WERI-Rb-1 (cell line): ENCODE measurements at regions not wholly inside any gene's neighbourhood (a gene's known extent, or its start where the extent isn't known, plus 50 kb on each side); places are given as distances from the start of the nearest gene placed in this dataset.

Source experiments
- DNase-seq: peaks from one replicate; pipeline ENCODE4 v3.0.0-alpha.2; 2020
- H3K27ac ChIP-seq: fragments of 250-450 bp; sonication (Bioruptor Pico); 2 replicates; pipeline ENCODE4 v1.5.1; 2020; ENCODE audit warnings: mild to moderate bottlenecking, moderate library complexity
- H3K27me3 ChIP-seq: fragments of 250-450 bp; sonication (Bioruptor Pico); 2 replicates; pipeline ENCODE4 v1.5.1; 2021; ENCODE audit warnings: mild to moderate bottlenecking, low read depth, moderate library complexity; ENCODE audit not compliant: insufficient read depth, severe bottlenecking
- H3K36me3 ChIP-seq: fragments of 250-450 bp; sonication (Bioruptor Pico); 2 replicates; pipeline ENCODE4 v1.5.1; 2020; ENCODE audit warnings: mild to moderate bottlenecking, moderate library complexity
- H3K4me3 ChIP-seq: 2 replicates; pipeline ENCODE4 v1.5.1; 2011; ENCODE audit warnings: low read depth, mild to moderate bottlenecking, control low read depth, low read length
- H3K9me3 ChIP-seq: fragments of 250-450 bp; sonication (Bioruptor Pico); 2 replicates; pipeline ENCODE4 v1.5.1; 2021; ENCODE audit warnings: mild to moderate bottlenecking, moderate library complexity; ENCODE audit not compliant: severe bottlenecking
- CTCF ChIP-seq: IDR thresholded peaks from 2 replicates; pipeline ENCODE4 v1.5.1; 2011; ENCODE audit warnings: low read depth, mild to moderate bottlenecking, control low read depth, inconsistent platforms, low read length

DNA sequence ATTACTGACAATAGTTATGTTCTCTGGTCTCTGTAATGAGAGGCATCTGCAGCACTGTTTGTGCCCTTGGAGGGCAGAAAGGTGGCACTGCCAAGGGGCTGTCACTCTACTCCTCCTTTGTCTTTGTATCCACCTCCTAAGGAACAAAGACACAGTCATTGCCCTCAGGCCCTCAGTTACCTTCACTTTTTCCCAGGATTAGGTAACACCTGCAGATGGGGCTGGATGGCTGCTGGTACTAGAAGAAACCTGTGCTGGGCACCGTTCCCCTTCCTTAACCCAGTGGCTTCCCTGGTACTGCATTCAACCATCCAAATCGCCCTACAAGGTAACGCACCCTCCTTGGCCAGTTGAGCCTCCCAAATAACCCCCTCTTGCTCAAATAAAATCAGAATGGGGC is 246.9 kb upstream of the NEBL start:
- no peak for DNase-seq
- Histone ChIP-seq H3K9me3 (no peaks in the 10 kb centered on the region), H3K4me3 (no peak overlapping the region), H3K27me3 (no peaks in the 10 kb centered on the region), H3K27ac (no peak overlapping the region), H3K36me3 (no peaks in the 10 kb centered on the region)
- no peak for TF ChIP-seq CTCF

- no peak for DNase-seq
- Histone ChIP-seq H3K9me3 (no peaks in the 10 kb centered on the region), H3K27ac (no peak overlapping the region), H3K36me3 (no peaks in the 10 kb centered on the region), H3K4me3 (no peak overlapping the region), H3K27me3 (no peaks in the 10 kb centered on the region)
- no peak for TF ChIP-seq CTCF
Observed at GRCh38 chr10:21141946-21142492, 244.9 kb upstream of the NEBL start.

DNA sequence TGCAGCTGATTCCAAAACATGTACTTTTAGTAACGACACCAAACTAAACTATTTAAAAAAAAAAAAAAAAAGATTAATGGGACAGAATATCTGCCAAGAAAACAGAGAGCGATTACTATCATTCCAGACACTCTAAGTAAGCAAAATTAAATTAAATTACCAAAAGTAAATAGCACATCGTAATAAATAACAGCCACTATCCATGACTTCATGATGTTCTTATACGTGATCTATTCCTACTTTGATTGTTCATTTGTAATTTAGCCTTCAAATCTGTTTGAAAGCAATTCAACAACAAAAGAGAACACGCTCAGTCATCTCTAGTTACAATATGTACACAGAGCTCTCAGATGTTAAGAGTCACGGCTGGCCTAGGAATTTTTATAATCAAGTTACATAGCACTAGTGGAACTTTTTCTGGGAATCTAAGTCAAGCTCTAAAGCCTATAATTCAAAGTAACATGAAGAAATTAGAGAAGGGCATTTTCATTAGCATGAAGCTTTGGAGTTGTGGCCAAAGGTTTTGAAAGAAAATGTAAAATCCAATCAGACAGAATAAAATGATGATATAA is 241.7 kb upstream of the NEBL start:
- no peak overlapping the region for H3K4me3 ChIP-seq
- H3K9me3 ChIP-seq: no peaks in the 10 kb centered on the region
- H3K27me3 ChIP-seq: no peaks in the 10 kb centered on the region
- DNase-seq: no peak
- no peak for TF ChIP-seq CTCF
- no peaks in the 10 kb centered on the region for H3K36me3 ChIP-seq
- no peak overlapping the region for H3K27ac ChIP-seq

DNA sequence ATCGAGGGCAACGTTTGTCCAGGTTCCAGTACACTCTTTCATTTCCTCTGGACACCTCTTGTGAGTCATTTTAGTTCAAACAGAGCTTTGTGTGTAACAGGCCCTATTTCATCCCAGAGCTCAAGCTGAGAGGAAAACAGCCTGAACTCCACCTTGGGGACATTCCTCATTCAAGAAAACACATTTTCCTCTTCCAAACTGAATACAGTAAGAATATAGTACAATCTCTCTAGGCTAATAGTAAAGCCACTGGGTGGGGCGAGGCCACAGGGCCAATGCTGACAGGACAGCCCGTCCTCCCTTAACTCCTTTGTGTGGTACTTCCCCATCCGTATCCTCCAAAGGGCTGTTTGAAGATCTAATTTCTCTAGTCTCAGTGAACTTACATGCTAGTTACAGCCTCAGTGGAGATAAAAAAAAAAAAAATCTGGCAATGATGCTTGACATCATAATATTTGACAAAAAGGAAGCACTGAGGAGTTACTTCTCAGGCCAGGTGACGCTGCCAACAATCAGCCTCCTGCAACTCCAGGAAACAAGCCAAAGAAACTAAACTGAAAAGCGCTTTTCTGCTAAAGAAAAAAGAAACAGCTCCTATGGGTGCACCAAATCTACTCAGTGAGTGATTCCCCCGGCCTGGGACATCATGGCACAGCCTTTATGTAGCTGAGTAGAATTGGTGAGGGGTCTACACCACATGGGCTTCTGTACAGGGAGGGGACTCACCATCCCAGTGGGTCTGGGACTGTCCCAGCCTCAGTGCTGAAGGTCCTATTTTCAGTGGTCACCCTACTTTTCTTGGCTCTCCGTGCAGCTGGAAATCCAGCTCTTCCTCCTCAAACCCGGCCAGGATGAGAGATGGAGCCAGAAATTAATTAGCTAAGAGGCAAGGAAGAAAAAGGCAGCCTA is 238.2 kb upstream of the NEBL start:
- TF ChIP-seq CTCF: no peak
- no peak for DNase-seq
- Histone ChIP-seq H3K27me3 (no peaks in the 10 kb centered on the region), H3K4me3 (no peak overlapping the region), H3K9me3 (no peaks in the 10 kb centered on the region), H3K27ac (no peak overlapping the region), H3K36me3 (no peaks in the 10 kb centered on the region)

DNA sequence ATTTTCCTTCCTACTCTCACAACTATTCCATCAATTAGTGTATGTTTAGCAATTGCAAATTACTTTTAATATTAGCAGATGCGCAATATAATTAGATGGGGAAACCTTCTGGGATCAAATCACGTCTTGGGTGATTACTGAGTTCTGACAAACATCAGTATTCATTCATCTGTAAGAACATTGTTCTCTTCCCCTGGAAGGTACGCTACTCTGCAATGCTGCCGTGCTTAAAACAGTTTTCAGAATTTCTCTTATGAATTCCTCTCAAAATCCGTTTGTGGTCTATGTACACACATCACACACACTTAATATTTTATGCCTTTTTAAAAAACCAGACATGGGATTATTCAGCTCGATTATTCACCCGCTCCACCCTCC is 237.5 kb upstream of the NEBL start:
- Histone ChIP-seq H3K27ac (no peak overlapping the region), H3K27me3 (no peaks in the 10 kb centered on the region), H3K9me3 (no peaks in the 10 kb centered on the region), H3K36me3 (no peaks in the 10 kb centered on the region), H3K4me3 (no peak overlapping the region)
- TF ChIP-seq CTCF: no peak
- DNase-seq: no peak
